Retina (tissue), 1 donor: ENCODE measurements at regions not wholly inside any gene's neighbourhood (a gene's known extent, or its start where the extent isn't known, plus 50 kb on each side); places are given as distances from the start of the nearest gene placed in this dataset.
"Not testable (repeated sequence)": the region's sequence is repeated elsewhere in the genome, so short reads cannot be mapped to it uniquely, and the experiment has no call there.

Source experiments
- DNase-seq: peaks from one replicate; pipeline ENCODE4 v3.0.0-alpha.2; 2016

GRCh38 chr1:227415115-227415790 is 97.0 kb upstream of the CDC42BPA start:
- DNase-seq = no peak

- no peak for DNase-seq
Observed at GRCh38 chr1:227411066-227411465, 92.8 kb upstream of the CDC42BPA start.

GRCh38 chr1:227406332-227406731 is 88.0 kb upstream of the CDC42BPA start:
- DNase-seq = not testable (repeated sequence)

- DNase-seq = no peak
Observed at GRCh38 chr1:227403535-227403934, 85.2 kb upstream of the CDC42BPA start.

- no peak for DNase-seq
Observed at GRCh38 chr1:227401562-227402342, 83.5 kb upstream of the CDC42BPA start.

GRCh38 chr1:227399152-227399730 is 80.9 kb upstream of the CDC42BPA start:
- no peak for DNase-seq

GRCh38 chr1:227397354-227397978 is 79.2 kb upstream of the CDC42BPA start:
- DNase-seq = no peak

GRCh38 chr1:227396539-227397353 is 78.5 kb upstream of the CDC42BPA start:
- DNase-seq = no peak

GRCh38 chr1:227395426-227396028 is 77.2 kb upstream of the CDC42BPA start:
- no peak for DNase-seq

- no peak for DNase-seq
Observed at GRCh38 chr1:227392984-227393764, 74.9 kb upstream of the CDC42BPA start.

- no peak for DNase-seq
Observed at GRCh38 chr1:227391879-227392278, 73.6 kb upstream of the CDC42BPA start.

- no peak for DNase-seq
Observed at GRCh38 chr1:227391211-227391610, 72.9 kb upstream of the CDC42BPA start.

GRCh38 chr1:227390525-227390924 is 72.2 kb upstream of the CDC42BPA start:
- DNase-seq = no peak

GRCh38 chr1:227388214-227389168 is 70.2 kb upstream of the CDC42BPA start:
- no peak for DNase-seq

GRCh38 chr1:227379555-227379892 is 61.2 kb upstream of the CDC42BPA start:
- no peak for DNase-seq

GRCh38 chr1:227378871-227379554 is 60.7 kb upstream of the CDC42BPA start:
- DNase-seq = no peak

- DNase-seq = no peak
Observed at GRCh38 chr1:227378181-227378580, 59.9 kb upstream of the CDC42BPA start.

GRCh38 chr1:227374846-227375245 is 56.6 kb upstream of the CDC42BPA start:
- DNase-seq = no peak

- DNase-seq = no peak
Observed at GRCh38 chr1:227372726-227373130, 54.4 kb upstream of the CDC42BPA start.
